ENCODE measurements at regions not wholly inside any gene's neighbourhood (a gene's known extent, or its start where the extent isn't known, plus 50 kb on each side); places are given as distances from the start of the nearest gene placed in this dataset.

DNA sequence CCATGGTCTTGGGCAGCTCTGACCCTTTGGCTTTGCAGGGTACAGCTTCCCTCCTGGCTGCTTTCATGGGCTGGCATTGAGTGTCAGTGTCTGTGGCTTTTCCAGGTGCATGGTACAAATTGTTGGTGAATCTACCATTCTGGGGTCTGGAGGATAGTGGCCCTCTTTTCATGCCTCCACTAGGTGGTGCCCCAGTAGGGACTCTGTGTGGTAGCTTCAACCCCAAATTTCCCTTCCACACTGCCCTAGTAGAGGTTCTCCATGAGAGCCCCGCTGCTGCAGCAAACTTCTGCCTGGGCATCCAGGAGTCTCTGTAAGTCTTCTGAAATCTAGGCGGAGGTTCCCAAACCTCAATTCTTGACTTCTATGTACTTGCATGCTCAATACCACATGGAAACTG is 494.5 kb upstream of the LRRC7 start:
- no peak for DNase-seq (ENCODE audit: low read depth in 1 of 2, low spot score in 1 of 2)
- Histone ChIP-seq H3K27me3 (ENCODE audit: insufficient read depth, poor library complexity, severe bottlenecking) (no peaks in the 10 kb centered on the region), H3K4me3 (replicated peaks; ENCODE audit: insufficient read depth, low read length) (no peak overlapping the region), H3K27ac (replicated peaks) (no peak overlapping the region)
- no peak for TF ChIP-seq POLR2AphosphoS5 (IDR thresholded peaks at IDR 0.05; ENCODE audit: low read depth)

DNA sequence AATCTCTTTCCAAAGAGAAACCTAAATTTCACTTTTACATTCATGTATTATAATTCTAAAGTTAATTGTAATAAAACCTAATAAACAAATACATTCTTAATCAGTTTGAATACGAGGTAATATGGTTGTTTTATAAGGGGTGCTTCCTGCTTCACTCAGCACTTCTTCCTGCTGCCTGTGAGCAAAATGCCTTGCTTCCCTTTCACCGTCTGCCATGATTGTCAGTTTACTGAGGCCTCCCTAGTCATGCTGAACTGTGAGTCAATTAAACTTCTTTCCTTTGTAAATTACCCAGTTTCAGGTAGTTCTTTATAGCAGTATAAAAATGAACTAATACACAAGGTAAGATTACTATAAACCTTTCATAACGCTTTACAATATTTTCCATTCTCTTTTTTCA is 491.1 kb upstream of the LRRC7 start:
- no peak for TF ChIP-seq POLR2AphosphoS5 (IDR thresholded peaks at IDR 0.05; ENCODE audit: low read depth)
- no peak for TF ChIP-seq SPI1 (IDR thresholded peaks at IDR 0.05; ENCODE audit: borderline replicate concordance, low read depth)
- TF ChIP-seq, protein P1, sequence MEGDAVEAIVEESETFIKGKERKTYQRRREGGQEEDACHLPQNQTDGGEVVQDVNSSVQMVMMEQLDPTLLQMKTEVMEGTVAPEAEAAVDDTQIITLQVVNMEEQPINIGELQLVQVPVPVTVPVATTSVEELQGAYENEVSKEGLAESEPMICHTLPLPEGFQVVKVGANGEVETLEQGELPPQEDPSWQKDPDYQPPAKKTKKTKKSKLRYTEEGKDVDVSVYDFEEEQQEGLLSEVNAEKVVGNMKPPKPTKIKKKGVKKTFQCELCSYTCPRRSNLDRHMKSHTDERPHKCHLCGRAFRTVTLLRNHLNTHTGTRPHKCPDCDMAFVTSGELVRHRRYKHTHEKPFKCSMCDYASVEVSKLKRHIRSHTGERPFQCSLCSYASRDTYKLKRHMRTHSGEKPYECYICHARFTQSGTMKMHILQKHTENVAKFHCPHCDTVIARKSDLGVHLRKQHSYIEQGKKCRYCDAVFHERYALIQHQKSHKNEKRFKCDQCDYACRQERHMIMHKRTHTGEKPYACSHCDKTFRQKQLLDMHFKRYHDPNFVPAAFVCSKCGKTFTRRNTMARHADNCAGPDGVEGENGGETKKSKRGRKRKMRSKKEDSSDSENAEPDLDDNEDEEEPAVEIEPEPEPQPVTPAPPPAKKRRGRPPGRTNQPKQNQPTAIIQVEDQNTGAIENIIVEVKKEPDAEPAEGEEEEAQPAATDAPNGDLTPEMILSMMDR (IDR thresholded peaks at IDR 0.05; ENCODE audit: insufficient read depth, low read length) = no peak
- no peak for TF ChIP-seq REST (IDR thresholded peaks at IDR 0.05; ENCODE audit: insufficient replicate concordance, low read depth)
- no peak for TF ChIP-seq GABPA (IDR thresholded peaks at IDR 0.05; ENCODE audit: low read depth)
- H3K27ac ChIP-seq (replicated peaks) = no peak overlapping the region
- H3K27me3 ChIP-seq (ENCODE audit: insufficient read depth, poor library complexity, severe bottlenecking) = no peaks in the 10 kb centered on the region
- no peak overlapping the region for H3K4me3 ChIP-seq (replicated peaks; ENCODE audit: insufficient read depth, low read length)
- DNase-seq (ENCODE audit: low read depth in 1 of 2, low spot score in 1 of 2) = no peak

DNA sequence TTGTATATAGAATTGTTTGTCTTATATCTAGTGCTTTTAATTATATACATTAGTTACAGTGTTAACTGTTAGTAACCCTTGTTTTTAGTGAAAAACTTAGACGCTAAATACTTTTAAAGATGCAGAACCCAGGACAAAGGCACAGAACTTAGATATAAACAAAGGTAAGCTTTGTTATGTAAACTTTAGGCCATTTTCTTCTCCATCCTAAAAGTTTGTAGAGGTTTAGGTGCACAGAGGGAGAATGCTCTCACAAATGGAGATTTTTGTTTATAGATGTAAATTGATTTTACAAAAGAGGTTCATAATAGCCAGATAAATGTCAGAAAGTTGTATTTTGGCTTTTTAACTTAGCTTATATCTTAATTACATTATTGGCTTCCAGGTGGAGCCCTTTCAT is 490.5 kb upstream of the LRRC7 start:
- Histone ChIP-seq H3K27me3 (ENCODE audit: insufficient read depth, poor library complexity, severe bottlenecking) (no peaks in the 10 kb centered on the region), H3K27ac (replicated peaks) (no peak overlapping the region), H3K4me3 (replicated peaks; ENCODE audit: insufficient read depth, low read length) (no peak overlapping the region)
- TF ChIP-seq GABPA (IDR thresholded peaks at IDR 0.05; ENCODE audit: low read depth) (no peak), POLR2AphosphoS5 (IDR thresholded peaks at IDR 0.05; ENCODE audit: low read depth) (no peak), SPI1 (IDR thresholded peaks at IDR 0.05; ENCODE audit: borderline replicate concordance, low read depth) (no peak)
- no peak for DNase-seq (ENCODE audit: low read depth in 1 of 2, low spot score in 1 of 2)

- H3K27ac ChIP-seq (replicated peaks) = no peak overlapping the region
- no peak for DNase-seq (ENCODE audit: low read depth in 1 of 2, low spot score in 1 of 2)
These were observed 490.1 kb upstream of the LRRC7 start for GRCh38 chr1:69077633-69078032.

More at GRCh38 chr1:69077633-69078032, 490.1 kb upstream of the LRRC7 start:
- TF ChIP-seq GABPA (IDR thresholded peaks at IDR 0.05; ENCODE audit: low read depth) (no peak), POLR2AphosphoS5 (IDR thresholded peaks at IDR 0.05; ENCODE audit: low read depth) (no peak), REST (IDR thresholded peaks at IDR 0.05; ENCODE audit: insufficient replicate concordance, low read depth) (no peak), SPI1 (IDR thresholded peaks at IDR 0.05; ENCODE audit: borderline replicate concordance, low read depth) (no peak)
- TF ChIP-seq, protein P1 (IDR thresholded peaks at IDR 0.05; ENCODE audit: insufficient read depth, low read length) = no peak
- Histone ChIP-seq H3K4me3 (replicated peaks; ENCODE audit: insufficient read depth, low read length) (no peak overlapping the region), H3K27me3 (ENCODE audit: insufficient read depth, poor library complexity, severe bottlenecking) (no peaks in the 10 kb centered on the region)

Measured in HL-60 (cell line).